ENCODE measurements at regions not wholly inside any gene's neighbourhood (a gene's known extent, or its start where the extent isn't known, plus 50 kb on each side); places are given as distances from the start of the nearest gene placed in this dataset.
A peak's percentile ranks its signal among the peaks of the same experiment; 100 is the strongest.

- Histone ChIP-seq H3K4me3 (no peak overlapping the region), H3K9ac (ENCODE audit: insufficient read length) (peak overlapping the region; percentile 20), H3K9me3 (ENCODE audit: low read depth, low read length) (no peaks in the 10 kb centered on the region), H3K36me3 (ENCODE audit: insufficient read depth, low read length) (no peaks in the 10 kb centered on the region), H3K27ac (peak overlapping the region; percentile 64)
- DNase-seq (ENCODE audit: low read depth, low spot score) = no peak
- no peak for TF ChIP-seq EZH2 (IDR thresholded peaks at IDR 0.05)
- TF ChIP-seq POLR2AphosphoS5 (IDR thresholded peaks at IDR 0.05; ENCODE audit: borderline replicate concordance, low read depth, low read length) = no peak
- no peak for TF ChIP-seq FOXP2 (optimal IDR thresholded peaks at IDR 0.05; ENCODE audit: control extremely low read depth, extremely low read length, insufficient read depth)
These were observed 280.2 kb upstream of the PITRM1 start for GRCh38 chr10:3452683-3453361.

- no peak for DNase-seq (ENCODE audit: low read depth, low spot score)
- Histone ChIP-seq H3K9ac (ENCODE audit: insufficient read length) (no peak overlapping the region), H3K9me3 (ENCODE audit: low read depth, low read length) (no peaks in the 10 kb centered on the region), H3K4me3 (no peak overlapping the region), H3K36me3 (ENCODE audit: insufficient read depth, low read length) (no peaks in the 10 kb centered on the region), H3K27ac (peak overlapping the region; percentile 57)
- TF ChIP-seq FOXP2 (optimal IDR thresholded peaks at IDR 0.05; ENCODE audit: control extremely low read depth, extremely low read length, insufficient read depth) (no peak), POLR2AphosphoS5 (IDR thresholded peaks at IDR 0.05; ENCODE audit: borderline replicate concordance, low read depth, low read length) (no peak), EZH2 (IDR thresholded peaks at IDR 0.05) (no peak)
These were observed 279.6 kb upstream of the PITRM1 start for GRCh38 chr10:3452173-3452626.

GRCh38 chr10:3451516-3452172 is 279.1 kb upstream of the PITRM1 start:
- H3K4me3 ChIP-seq = no peak overlapping the region
- no peak for DNase-seq (ENCODE audit: low read depth, low spot score)
- TF ChIP-seq POLR2AphosphoS5 (IDR thresholded peaks at IDR 0.05; ENCODE audit: borderline replicate concordance, low read depth, low read length) (no peak), EZH2 (IDR thresholded peaks at IDR 0.05) (no peak)
- no peaks in the 10 kb centered on the region for H3K9me3 ChIP-seq (ENCODE audit: low read depth, low read length)
- H3K36me3 ChIP-seq (ENCODE audit: insufficient read depth, low read length) = no peaks in the 10 kb centered on the region
- H3K27ac ChIP-seq = peak overlapping the region; percentile 57; the same call in 1 of the 2 replicates
- H3K9ac ChIP-seq (ENCODE audit: insufficient read length) = no peak overlapping the region

- Histone ChIP-seq H3K9ac (ENCODE audit: insufficient read length) (no peak overlapping the region), H3K4me3 (no peak overlapping the region), H3K9me3 (ENCODE audit: low read depth, low read length) (no peaks in the 10 kb centered on the region), H3K36me3 (ENCODE audit: insufficient read depth, low read length) (no peaks in the 10 kb centered on the region), H3K27ac (no peak overlapping the region)
- no peak for DNase-seq (ENCODE audit: low read depth, low spot score)
- TF ChIP-seq POLR2AphosphoS5 (IDR thresholded peaks at IDR 0.05; ENCODE audit: borderline replicate concordance, low read depth, low read length) (no peak), FOXP2 (optimal IDR thresholded peaks at IDR 0.05; ENCODE audit: control extremely low read depth, extremely low read length, insufficient read depth) (no peak), EZH2 (IDR thresholded peaks at IDR 0.05) (no peak)
These were observed 273.6 kb upstream of the PITRM1 start for GRCh38 chr10:3446221-3446620.

GRCh38 chr10:3445648-3446047 is 273.1 kb upstream of the PITRM1 start:
- no peak overlapping the region for H3K4me3 ChIP-seq
- no peaks in the 10 kb centered on the region for H3K36me3 ChIP-seq (ENCODE audit: insufficient read depth, low read length)
- DNase-seq (ENCODE audit: low read depth, low spot score) = no peak
- H3K9me3 ChIP-seq (ENCODE audit: low read depth, low read length) = no peaks in the 10 kb centered on the region
- no peak for TF ChIP-seq POLR2AphosphoS5 (IDR thresholded peaks at IDR 0.05; ENCODE audit: borderline replicate concordance, low read depth, low read length)
- no peak for TF ChIP-seq FOXP2 (optimal IDR thresholded peaks at IDR 0.05; ENCODE audit: control extremely low read depth, extremely low read length, insufficient read depth)
- TF ChIP-seq EZH2 (IDR thresholded peaks at IDR 0.05) = no peak
- no peak overlapping the region for H3K9ac ChIP-seq (ENCODE audit: insufficient read length)
- no peak overlapping the region for H3K27ac ChIP-seq

GRCh38 chr10:3442451-3442990 is 269.9 kb upstream of the PITRM1 start:
- no peak for DNase-seq (ENCODE audit: low read depth, low spot score)
- no peaks in the 10 kb centered on the region for H3K36me3 ChIP-seq (ENCODE audit: insufficient read depth, low read length)
- TF ChIP-seq FOXP2 (optimal IDR thresholded peaks at IDR 0.05; ENCODE audit: control extremely low read depth, extremely low read length, insufficient read depth) (no peak), POLR2AphosphoS5 (IDR thresholded peaks at IDR 0.05; ENCODE audit: borderline replicate concordance, low read depth, low read length) (no peak), EZH2 (IDR thresholded peaks at IDR 0.05) (no peak)
- H3K9me3 ChIP-seq (ENCODE audit: low read depth, low read length) = no peaks in the 10 kb centered on the region
- no peak overlapping the region for H3K4me3 ChIP-seq
- no peak overlapping the region for H3K27ac ChIP-seq
- no peak overlapping the region for H3K9ac ChIP-seq (ENCODE audit: insufficient read length)

- Histone ChIP-seq H3K36me3 (ENCODE audit: insufficient read depth, low read length) (no peaks in the 10 kb centered on the region), H3K9ac (ENCODE audit: insufficient read length) (no peak overlapping the region), H3K9me3 (ENCODE audit: low read depth, low read length) (no peaks in the 10 kb centered on the region), H3K27ac (no peak overlapping the region), H3K4me3 (no peak overlapping the region)
- DNase-seq (ENCODE audit: low read depth, low spot score) = no peak
- TF ChIP-seq EZH2 (IDR thresholded peaks at IDR 0.05) (no peak), POLR2AphosphoS5 (IDR thresholded peaks at IDR 0.05; ENCODE audit: borderline replicate concordance, low read depth, low read length) (no peak), FOXP2 (optimal IDR thresholded peaks at IDR 0.05; ENCODE audit: control extremely low read depth, extremely low read length, insufficient read depth) (no peak)
These were observed 266.6 kb upstream of the PITRM1 start for GRCh38 chr10:3439183-3439582.

GRCh38 chr10:3438606-3439005 is 266.0 kb upstream of the PITRM1 start:
- TF ChIP-seq POLR2AphosphoS5 (IDR thresholded peaks at IDR 0.05; ENCODE audit: borderline replicate concordance, low read depth, low read length) (no peak), FOXP2 (optimal IDR thresholded peaks at IDR 0.05; ENCODE audit: control extremely low read depth, extremely low read length, insufficient read depth) (no peak), EZH2 (IDR thresholded peaks at IDR 0.05) (no peak)
- Histone ChIP-seq H3K27ac (no peak overlapping the region), H3K36me3 (ENCODE audit: insufficient read depth, low read length) (no peaks in the 10 kb centered on the region), H3K9ac (ENCODE audit: insufficient read length) (no peak overlapping the region), H3K9me3 (ENCODE audit: low read depth, low read length) (no peaks in the 10 kb centered on the region), H3K4me3 (no peak overlapping the region)
- DNase-seq (ENCODE audit: low read depth, low spot score) = no peak
